Stimulated activated CD4-positive, alpha-beta T cell treated with anti-CD3 and anti-CD28 coated beads, Interleukin-15, amount 100 ng/mL, for 48 hours (primary cell): ENCODE measurements at regions not wholly inside any gene's neighbourhood (a gene's known extent, or its start where the extent isn't known, plus 50 kb on each side); places are given as distances from the start of the nearest gene placed in this dataset.

ENCODE experiments used
- DNase-seq, 2 donors: peaks; one replicate each; pipeline ENCODE4 v3.0.0-alpha.2; 2020; ENCODE audit warnings: low read depth in 2 of 2

- DNase-seq: no peak
Measured at GRCh38 chr5:40284863-40285262, 394.9 kb upstream of the PTGER4 start.

GRCh38 chr5:40278881-40279280 lies 400.8 kb upstream of the PTGER4 start:
- DNase-seq: no peak

DNA sequence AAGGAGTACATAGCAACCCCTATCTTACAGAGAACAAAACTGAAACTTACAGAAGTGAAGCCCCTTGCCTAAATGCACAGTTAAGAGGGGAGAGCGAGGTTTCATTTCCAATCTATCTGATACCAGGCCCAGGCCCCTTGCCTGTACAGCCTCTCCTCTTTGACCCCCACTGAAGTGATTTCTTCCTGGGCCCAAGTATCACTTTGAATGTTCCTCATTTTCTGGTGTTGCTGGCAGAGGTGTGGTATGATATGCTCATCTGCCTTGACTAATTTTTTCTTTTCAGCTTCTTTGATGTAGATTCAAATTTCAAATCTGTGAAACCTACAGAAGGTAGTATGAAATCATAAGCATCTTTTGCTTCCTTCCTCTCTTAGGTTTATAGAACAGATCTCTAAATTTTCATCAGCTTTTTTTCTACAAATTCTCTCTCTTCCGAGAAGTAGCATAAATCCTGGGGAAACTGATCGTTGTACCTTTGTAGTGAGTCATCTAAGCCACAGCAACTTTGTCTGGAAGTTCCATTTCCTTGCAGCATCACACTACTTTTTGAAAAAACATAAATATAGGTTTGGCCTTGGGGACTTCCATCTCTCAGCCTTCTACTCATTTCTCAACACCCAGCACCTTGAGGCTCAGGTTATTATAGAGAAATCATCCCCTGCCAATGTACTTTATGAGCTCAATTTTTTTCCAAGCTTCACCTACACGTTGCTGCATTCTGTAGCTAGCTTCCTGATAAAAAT lies 402.4 kb upstream of the PTGER4 start:
- peak; percentile 20 to 27 for DNase-seq

DNA sequence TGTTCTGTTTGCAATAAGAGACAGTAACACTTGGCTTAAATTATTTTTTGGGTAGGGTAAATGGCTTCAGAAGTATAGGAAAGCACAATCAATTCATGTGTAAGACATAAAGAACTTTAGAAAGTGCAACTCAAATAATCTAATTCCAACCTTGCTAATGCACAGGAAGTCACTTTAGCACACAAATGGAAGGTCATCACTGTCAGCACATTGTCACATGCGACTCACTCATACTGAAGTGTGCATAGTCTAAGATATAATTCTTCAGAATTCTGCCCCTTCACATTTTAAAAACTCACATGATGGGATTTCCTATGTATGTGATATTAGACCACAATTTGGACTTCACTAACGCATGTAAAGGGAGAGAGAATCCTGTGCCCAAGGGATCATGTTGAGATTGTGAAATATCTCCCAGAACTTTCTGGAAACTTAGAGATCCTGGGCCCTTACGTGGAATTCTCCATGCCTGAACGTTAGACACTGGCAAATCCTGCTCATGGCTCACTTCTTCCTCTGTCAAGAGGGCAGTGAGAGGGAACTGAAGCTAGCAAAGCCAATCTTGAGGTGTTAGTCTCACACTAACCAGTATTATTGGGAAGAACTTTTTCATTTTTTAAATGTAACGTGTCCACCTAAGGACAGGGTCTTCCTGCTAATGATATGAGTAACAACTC lies 403.2 kb upstream of the PTGER4 start:
- DNase-seq: no peak

- DNase-seq: no peak
Measured at GRCh38 chr5:40274568-40274967, 405.1 kb upstream of the PTGER4 start.

DNA sequence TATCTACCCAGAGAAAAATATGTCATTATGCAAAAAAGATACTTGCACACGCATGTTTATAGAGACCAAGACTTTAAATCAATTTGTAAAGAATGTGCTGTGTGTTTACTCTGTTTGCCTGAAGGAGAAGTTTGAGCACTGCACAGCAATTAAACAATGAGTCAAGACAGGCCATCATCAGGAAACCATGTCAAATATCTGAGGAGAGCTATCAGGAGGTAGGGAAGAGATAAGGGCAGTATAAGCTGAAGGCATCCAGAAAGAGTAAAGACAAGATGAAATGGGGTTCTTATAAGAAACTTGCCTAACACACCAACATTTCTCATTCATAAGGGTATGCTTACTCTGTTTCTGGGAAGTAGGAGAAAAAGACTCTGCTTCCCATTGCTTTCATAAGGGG lies 405.8 kb upstream of the PTGER4 start:
- no peak for DNase-seq

GRCh38 chr5:40271476-40271875 lies 408.2 kb upstream of the PTGER4 start:
- no peak for DNase-seq

GRCh38 chr5:40270274-40270845 lies 409.4 kb upstream of the PTGER4 start:
- no peak for DNase-seq

DNA sequence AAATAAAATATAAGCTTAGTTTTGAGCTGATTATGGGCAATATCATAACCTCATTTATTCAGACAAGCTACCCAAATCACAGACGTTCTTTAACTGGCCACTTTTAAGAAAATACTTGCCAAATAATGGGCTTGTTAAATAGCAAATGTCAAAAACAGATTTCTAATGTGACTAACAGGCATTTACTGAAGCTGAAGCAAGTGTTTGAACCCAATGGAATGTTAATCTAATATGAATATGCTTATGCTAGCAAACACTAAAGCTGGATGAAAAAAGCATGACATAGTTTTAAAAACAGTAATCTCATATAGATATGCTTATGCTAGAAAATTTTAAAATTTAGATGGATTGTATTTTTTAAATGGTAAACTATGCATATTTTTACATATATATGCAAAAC lies 411.6 kb upstream of the PTGER4 start:
- no peak for DNase-seq

DNA sequence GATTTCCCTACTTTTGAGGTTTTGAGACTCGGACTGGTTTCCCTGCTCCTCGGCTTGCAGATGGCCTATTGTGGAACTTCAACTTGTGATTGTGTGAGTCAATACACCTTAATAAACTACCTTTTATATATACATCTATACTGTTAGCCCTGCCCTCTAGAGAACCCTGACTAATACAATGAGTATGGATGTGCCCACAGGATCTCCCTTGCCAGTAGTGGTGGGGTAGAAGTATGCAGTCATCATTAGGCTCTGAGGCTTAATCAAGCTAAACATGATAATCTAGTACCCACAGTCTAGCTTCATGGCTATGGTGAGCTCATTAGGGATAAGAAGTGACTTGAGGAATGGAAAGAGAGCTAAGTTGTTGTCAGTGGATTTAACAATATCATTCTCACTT lies 412.8 kb upstream of the PTGER4 start:
- no peak for DNase-seq

DNA sequence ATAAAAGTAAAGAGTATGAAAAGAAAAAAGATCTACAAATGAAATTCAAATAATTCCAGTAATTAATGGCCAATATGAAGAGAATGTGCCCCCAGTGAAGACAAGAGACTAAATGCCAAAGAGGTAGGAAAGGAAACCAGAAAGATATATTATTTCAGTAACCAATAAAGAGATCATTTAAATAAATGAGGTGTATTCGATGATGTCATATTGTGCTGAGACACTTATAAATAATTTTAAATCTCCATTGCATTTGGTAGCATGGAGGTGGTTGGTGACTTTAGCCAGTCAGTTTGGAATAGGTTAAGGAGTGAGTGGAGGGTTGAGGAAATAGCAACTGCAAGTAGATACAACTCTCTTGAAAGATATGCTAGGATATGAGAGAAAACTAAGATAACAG lies 417.7 kb upstream of the PTGER4 start:
- DNase-seq: no peak

DNA sequence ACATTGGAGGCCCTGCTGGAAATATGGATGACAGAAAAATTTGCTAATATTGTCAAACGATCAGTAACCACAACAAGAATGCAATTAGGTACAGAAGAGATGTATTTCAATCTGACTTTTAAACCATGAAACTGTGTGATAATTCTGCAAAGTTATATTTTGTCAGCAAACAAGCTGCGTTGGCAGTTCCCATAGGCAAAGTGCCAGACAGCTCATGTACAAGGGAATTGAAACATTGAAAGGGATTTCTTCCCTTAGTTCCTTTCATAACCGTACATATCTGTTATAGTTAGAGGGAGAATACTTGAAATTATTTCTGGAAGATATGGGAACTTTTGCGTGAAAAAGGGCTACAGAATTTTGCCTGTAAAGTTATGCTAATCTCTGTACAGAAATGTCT lies 419.4 kb upstream of the PTGER4 start:
- DNase-seq: no peak

GRCh38 chr5:40258222-40258621 lies 421.5 kb upstream of the PTGER4 start:
- no peak for DNase-seq

DNA sequence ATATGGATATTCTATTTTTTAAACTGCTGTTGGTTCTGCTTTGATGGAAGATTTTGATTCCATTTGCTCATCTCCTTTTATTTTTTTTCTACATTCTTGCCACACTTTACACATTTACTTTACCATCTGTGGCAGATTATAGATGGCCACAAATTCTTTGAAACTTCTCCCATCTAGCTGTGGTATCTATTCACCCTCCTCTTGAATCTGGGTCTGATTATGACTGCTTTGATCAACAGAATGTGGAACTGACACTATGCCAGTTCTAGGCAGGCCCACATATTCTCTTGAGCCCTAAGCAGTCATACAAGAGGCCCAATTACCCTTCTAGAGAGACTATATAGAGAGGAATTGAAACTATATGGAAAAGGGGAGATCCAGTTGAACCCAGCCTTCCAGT lies 439.0 kb upstream of the PTGER4 start:
- no peak for DNase-seq

GRCh38 chr5:40240111-40240510 lies 439.6 kb upstream of the PTGER4 start:
- DNase-seq: peak; percentile 44 to 47

DNA sequence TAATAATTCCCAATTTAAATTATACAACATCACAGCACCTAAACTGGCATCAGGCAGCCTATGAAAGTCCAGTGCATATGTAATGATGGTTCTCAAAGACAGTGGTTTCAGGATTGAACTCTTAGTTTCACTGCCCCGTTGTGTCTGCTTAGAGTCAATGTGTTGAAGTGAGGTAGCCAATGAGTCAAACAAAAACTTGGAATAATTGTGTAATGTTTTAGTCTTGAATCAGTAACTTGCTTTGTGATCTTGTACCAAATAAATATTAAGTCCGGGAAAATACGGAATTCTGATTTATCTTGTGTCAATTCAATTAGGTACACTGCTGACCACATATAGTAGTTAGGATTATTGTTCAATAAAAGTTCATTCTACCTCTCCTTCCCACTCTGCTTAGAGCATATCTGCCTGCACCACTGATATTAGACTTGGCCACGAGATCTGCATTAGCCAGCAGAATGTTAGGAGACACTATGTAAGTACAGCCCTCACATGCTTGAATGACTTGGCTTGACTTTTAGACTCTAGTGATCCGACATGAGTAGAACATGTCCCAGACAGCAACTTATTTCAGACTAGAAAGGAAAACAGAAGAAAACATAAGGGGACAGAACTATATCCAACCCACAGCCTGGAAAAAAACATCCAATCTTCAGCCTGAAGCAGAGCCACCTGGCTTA lies 441.5 kb upstream of the PTGER4 start:
- DNase-seq: no peak

GRCh38 chr5:40235471-40236400 lies 444.0 kb upstream of the PTGER4 start:
- DNase-seq: no peak

DNA sequence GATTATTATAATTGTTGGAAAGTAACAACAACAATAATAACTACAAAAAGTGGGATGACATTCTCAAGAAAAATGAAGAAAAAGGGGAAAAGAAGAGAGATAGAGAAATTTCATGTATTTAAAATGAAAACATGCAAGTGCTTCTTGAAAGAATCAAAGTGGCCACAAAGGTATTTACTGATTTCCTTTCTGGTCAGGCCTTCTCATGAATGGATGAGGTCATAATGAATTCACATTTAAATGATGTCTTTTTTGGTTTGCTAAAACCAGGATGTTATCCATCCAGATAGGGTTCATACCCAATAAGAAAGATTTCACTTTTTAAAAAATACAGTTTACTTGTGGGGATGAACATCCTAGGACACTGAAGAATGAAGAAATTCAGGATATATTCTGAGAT lies 446.4 kb upstream of the PTGER4 start:
- no peak for DNase-seq

DNA sequence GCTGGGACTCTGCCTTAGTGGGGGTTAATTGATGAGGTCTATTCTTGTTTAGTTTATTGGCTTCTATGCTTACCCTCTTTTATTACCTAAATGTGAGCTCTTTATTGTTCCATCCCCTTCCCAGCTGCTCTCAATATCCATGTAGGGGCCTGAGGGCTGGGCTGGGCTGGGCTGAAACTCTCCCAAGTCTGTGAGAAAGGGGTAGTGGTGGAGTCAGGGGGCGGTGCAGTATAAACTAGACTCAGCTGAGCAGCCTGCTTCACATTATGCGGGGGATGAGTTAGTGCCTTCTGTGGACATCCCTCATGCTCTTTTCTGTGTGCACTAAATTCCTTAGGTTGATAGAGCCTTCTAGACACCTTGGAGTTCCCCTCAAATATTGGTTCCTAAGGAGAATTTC lies 451.8 kb upstream of the PTGER4 start:
- DNase-seq: no peak

GRCh38 chr5:40227366-40227765 lies 452.3 kb upstream of the PTGER4 start:
- DNase-seq: no peak

- DNase-seq: no peak
Measured at GRCh38 chr5:40226906-40227305, 452.8 kb upstream of the PTGER4 start.

- peak in 1 of 2 donors; percentile 21 for DNase-seq
Measured at GRCh38 chr5:40225147-40225546, 454.6 kb upstream of the PTGER4 start.
